NCI-H2029 treated with DMSO at 0.1 percent for 48 hours (cell line): ENCODE measurements at regions not wholly inside any gene's neighbourhood (a gene's known extent, or its start where the extent isn't known, plus 50 kb on each side); places are given as distances from the start of the nearest gene placed in this dataset.
A peak's percentile ranks its signal among the peaks of the same experiment; 100 is the strongest.

Source experiments
- DNase-seq: peaks from one replicate; lab custom pipeline; 2025; lab: John Stamatoyannopoulos, UW

GRCh38 chrX:39805825-39806224 is 291.9 kb downstream of the BCOR start:
- DNase-seq, result no peak

GRCh38 chrX:39808471-39808917 is 289.3 kb downstream of the BCOR start:
- no peak for DNase-seq

- no peak for DNase-seq
These were observed 288.4 kb downstream of the BCOR start for GRCh38 chrX:39809331-39809730.

GRCh38 chrX:39810901-39811300 is 286.9 kb downstream of the BCOR start:
- no peak for DNase-seq

- no peak for DNase-seq
These were observed 286.4 kb downstream of the BCOR start for GRCh38 chrX:39811376-39811775.

- DNase-seq, result no peak
These were observed 284.0 kb downstream of the BCOR start for GRCh38 chrX:39813631-39814277.

GRCh38 chrX:39814391-39814790 is 283.4 kb downstream of the BCOR start:
- peak; percentile 8 for DNase-seq

GRCh38 chrX:39815631-39816030 is 282.1 kb downstream of the BCOR start:
- no peak for DNase-seq

- DNase-seq, result no peak
These were observed 280.7 kb downstream of the BCOR start for GRCh38 chrX:39816871-39817731.

- DNase-seq, result no peak
These were observed 279.8 kb downstream of the BCOR start for GRCh38 chrX:39817754-39818470.

GRCh38 chrX:39818750-39819149 is 279.0 kb downstream of the BCOR start:
- DNase-seq, result no peak

GRCh38 chrX:39819921-39820849 is 277.6 kb downstream of the BCOR start:
- no peak for DNase-seq

GRCh38 chrX:39820938-39821708 is 276.6 kb downstream of the BCOR start:
- DNase-seq, result no peak

GRCh38 chrX:39821709-39822095 is 276.1 kb downstream of the BCOR start:
- DNase-seq, result no peak

GRCh38 chrX:39822133-39822748 is 275.5 kb downstream of the BCOR start:
- DNase-seq, result no peak

- DNase-seq, result no peak
These were observed 274.3 kb downstream of the BCOR start for GRCh38 chrX:39823424-39823823.

GRCh38 chrX:39823854-39824253 is 273.9 kb downstream of the BCOR start:
- DNase-seq, result no peak

- DNase-seq, result no peak
These were observed 270.8 kb downstream of the BCOR start for GRCh38 chrX:39826813-39827543.

- DNase-seq, result no peak
These were observed 269.8 kb downstream of the BCOR start for GRCh38 chrX:39827951-39828350.

GRCh38 chrX:39828971-39829370 is 268.8 kb downstream of the BCOR start:
- no peak for DNase-seq
